Sigmoid colon (tissue), 6 donors: ENCODE measurements at regions not wholly inside any gene's neighbourhood (a gene's known extent, or its start where the extent isn't known, plus 50 kb on each side); places are given as distances from the start of the nearest gene placed in this dataset.

Experiments
- DNase-seq: peaks from one replicate; pipeline ENCODE4 v3.0.0-alpha.2; 2019
- H3K27ac ChIP-seq, 4 donors: fragments of 200-600 bp; sonication (generic); one replicate each; pipeline ENCODE4 v1.5.1; 2016 to 2019; ENCODE audit warnings: mild to moderate bottlenecking in 1 of 4
- H3K27me3 ChIP-seq, 3 donors: fragments of 200-600 bp; sonication (generic); one replicate each; pipeline ENCODE4 v1.5.1; 2019; ENCODE audit warnings: mild to moderate bottlenecking in 1 of 3
- H3K36me3 ChIP-seq, 4 donors: fragments of 200-600 bp; sonication (generic); one replicate each; pipeline ENCODE4 v1.5.1; 2016 to 2019
- H3K4me1 ChIP-seq, 4 donors: fragments of 200-600 bp; sonication (generic); one replicate each; pipeline ENCODE4 v1.5.1; 2017 to 2019
- H3K4me3 ChIP-seq, 4 donors: fragments of 200-600 bp; sonication (generic); one replicate each; pipeline ENCODE4 v1.5.1; 2017 to 2019; ENCODE audit warnings: mild to moderate bottlenecking in 2 of 4, moderate library complexity in 1 of 4
- H3K9me3 ChIP-seq, 4 donors: fragments of 200-600 bp in 3 of 4; sonication (generic) in 3 of 4; one replicate each; pipeline versions ENCODE4 v1.5.1 to v1.6.1; 2013 to 2019
- EP300 ChIP-seq, 4 donors: sonication (generic); formaldehyde crosslinking; IDR thresholded peaks; one replicate each; pipeline ENCODE4 v1.6.1; 2017; ENCODE audit warnings: antibody characterized with exemption in 4 of 4
- POLR2A ChIP-seq, 2 donors: fragments of 450-650 bp; IDR thresholded peaks; one replicate each; pipeline ENCODE4 v1.6.1; 2016; ENCODE audit warnings: antibody characterized with exemption in 2 of 2, mild to moderate bottlenecking in 2 of 2, moderate library complexity in 2 of 2
- POLR2AphosphoS5 ChIP-seq, 4 donors: sonication (generic); formaldehyde crosslinking; IDR thresholded peaks; one replicate each; pipeline ENCODE4 v1.6.1; 2017; ENCODE audit warnings: antibody characterized with exemption in 4 of 4
- WGBS, 2 donors: extraction: QIAGEN DNeasy Blood & Tissue Kit; methylation state at CpG; one replicate each; pipeline ENCODE4 v1.1.7; 2013; 5-methylcytosine and 5-hydroxymethylcytosine counted together
- intact Hi-C: fragments of 100-400 bp; cut with DNase I; formaldehyde crosslinking; loops from one replicate; pipeline ENCODE4 v1.15.1; 2023
- TF ChIP-seq, protein P1 (sequence below), 4 experiments: fragments of 450-650 bp in 3 of 4; fragments of 200-600 bp in 1 of 4; IDR thresholded peaks; one replicate each; pipeline ENCODE4 v1.5.1; 2016 to 2019; ENCODE audit warnings: antibody characterized with exemption in 4 of 4, mild to moderate bottlenecking in 3 of 4, moderate library complexity in 2 of 4
- donor health status: healthy with polysubstance abuse.
- donor health status: healthy.

DNA sequence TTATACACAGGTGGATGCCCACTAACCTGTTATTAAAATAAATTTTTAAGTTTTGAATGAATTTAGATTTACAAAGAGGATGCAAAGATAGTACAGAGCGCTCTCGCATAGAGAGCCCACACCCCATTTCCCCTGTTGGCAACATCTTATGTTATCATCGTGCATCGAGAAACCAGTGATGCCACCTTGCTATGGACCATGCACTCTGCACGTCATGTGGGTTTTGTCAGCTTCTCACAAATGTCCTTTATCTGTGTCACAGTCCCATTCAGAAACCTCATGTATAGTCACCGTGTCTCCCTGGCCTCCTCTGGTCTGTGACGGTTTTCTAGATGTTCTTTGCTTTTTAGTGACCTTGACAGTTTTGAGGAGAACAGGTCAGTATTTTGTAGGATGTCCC, 60.0 kb downstream of the ING1 start:
- no peaks in the 10 kb centered on the region for H3K4me1 ChIP-seq
- WGBS, 2 donors, result 86 to 91% methylated on average over 7 of the region's 7 CpGs
- no peaks in the 10 kb centered on the region for H3K27me3 ChIP-seq
- no peak overlapping the region for H3K4me3 ChIP-seq
- TF ChIP-seq POLR2AphosphoS5 (IDR thresholded peaks at IDR 0.05), result no peak
- no peak for TF ChIP-seq EP300 (IDR thresholded peaks at IDR 0.05)
- no peak for TF ChIP-seq POLR2A (IDR thresholded peaks at IDR 0.05)
- TF ChIP-seq, protein P1, sequence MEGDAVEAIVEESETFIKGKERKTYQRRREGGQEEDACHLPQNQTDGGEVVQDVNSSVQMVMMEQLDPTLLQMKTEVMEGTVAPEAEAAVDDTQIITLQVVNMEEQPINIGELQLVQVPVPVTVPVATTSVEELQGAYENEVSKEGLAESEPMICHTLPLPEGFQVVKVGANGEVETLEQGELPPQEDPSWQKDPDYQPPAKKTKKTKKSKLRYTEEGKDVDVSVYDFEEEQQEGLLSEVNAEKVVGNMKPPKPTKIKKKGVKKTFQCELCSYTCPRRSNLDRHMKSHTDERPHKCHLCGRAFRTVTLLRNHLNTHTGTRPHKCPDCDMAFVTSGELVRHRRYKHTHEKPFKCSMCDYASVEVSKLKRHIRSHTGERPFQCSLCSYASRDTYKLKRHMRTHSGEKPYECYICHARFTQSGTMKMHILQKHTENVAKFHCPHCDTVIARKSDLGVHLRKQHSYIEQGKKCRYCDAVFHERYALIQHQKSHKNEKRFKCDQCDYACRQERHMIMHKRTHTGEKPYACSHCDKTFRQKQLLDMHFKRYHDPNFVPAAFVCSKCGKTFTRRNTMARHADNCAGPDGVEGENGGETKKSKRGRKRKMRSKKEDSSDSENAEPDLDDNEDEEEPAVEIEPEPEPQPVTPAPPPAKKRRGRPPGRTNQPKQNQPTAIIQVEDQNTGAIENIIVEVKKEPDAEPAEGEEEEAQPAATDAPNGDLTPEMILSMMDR (IDR thresholded peaks at IDR 0.05), result no peak
- no peak overlapping the region for H3K27ac ChIP-seq
- no peaks in the 10 kb centered on the region for H3K9me3 ChIP-seq
- intact Hi-C loops, result no loop called here
- H3K36me3 ChIP-seq, result no peaks in the 10 kb centered on the region
- DNase-seq, result no peak

DNA sequence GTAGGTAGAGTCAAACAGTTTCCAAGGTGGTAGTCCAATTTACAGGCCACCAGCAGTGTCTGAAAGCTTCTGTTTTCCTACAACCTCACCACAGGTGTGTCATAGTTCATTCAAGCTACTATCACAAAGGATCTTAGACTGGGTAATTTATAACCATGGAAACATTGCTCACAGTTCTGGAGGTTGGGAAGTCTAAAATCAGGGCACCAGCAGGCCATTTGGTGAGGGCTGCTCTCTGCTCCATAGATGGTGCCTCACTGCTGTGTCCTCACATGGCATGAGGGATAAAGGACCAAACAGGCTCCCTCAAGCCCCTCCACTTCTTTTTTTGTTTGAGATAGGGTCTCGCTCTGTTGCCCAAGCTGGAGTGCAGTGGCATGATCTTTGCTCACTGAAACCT, 60.6 kb downstream of the ING1 start:
- no peak for DNase-seq
- intact Hi-C loops, result no loop called here
- 94 to 98% methylated on average over 1 of the region's 1 CpG for WGBS, 2 donors

DNA sequence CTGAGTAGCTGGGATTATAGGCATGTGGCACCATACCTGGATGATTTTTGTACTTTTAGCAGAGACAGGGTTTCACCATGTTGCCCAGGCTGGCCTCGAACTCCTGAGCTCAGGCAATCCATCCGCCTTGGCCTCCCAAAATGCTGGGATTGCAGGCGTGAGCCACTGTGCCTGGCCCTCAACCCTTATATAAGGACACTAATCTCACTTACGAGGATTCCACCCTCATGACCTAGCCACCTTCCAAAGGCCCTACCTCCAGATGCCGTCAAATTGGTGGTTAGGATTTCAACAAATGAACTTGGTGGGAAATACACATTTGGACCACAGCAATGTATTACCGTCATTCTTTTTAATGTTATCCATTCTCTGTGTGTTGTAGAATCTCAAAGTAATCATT, 61.0 kb downstream of the ING1 start:
- TF ChIP-seq POLR2AphosphoS5 (IDR thresholded peaks at IDR 0.05) (no peak), POLR2A (IDR thresholded peaks at IDR 0.05) (no peak)
- DNase-seq, result no peak
- no peaks in the 10 kb centered on the region for H3K4me1 ChIP-seq
- H3K27me3 ChIP-seq, result no peaks in the 10 kb centered on the region
- intact Hi-C loops, result no loop called here
- no peaks in the 10 kb centered on the region for H3K36me3 ChIP-seq
- H3K27ac ChIP-seq, result no peak overlapping the region
- H3K4me3 ChIP-seq, result no peak overlapping the region
- H3K9me3 ChIP-seq, result no peaks in the 10 kb centered on the region
- 93 to 94% methylated on average over 6 of the region's 6 CpGs for WGBS, 2 donors

More for the DNA sequence above, 60.6 kb downstream of the ING1 start:
- Histone ChIP-seq H3K36me3 (no peaks in the 10 kb centered on the region), H3K4me1 (no peaks in the 10 kb centered on the region), H3K27me3 (no peaks in the 10 kb centered on the region), H3K27ac (no peak overlapping the region), H3K4me3 (no peak overlapping the region), H3K9me3 (no peaks in the 10 kb centered on the region)
- TF ChIP-seq EP300 (IDR thresholded peaks at IDR 0.05) (no peak), POLR2A (IDR thresholded peaks at IDR 0.05) (no peak), POLR2AphosphoS5 (IDR thresholded peaks at IDR 0.05) (no peak)
- TF ChIP-seq, protein P1 (IDR thresholded peaks at IDR 0.05), result no peak

- Histone ChIP-seq H3K4me1 (no peaks in the 10 kb centered on the region), H3K36me3 (no peaks in the 10 kb centered on the region), H3K4me3 (no peak overlapping the region), H3K27me3 (no peaks in the 10 kb centered on the region), H3K27ac (no peak overlapping the region), H3K9me3 (no peaks in the 10 kb centered on the region)
- WGBS, 2 donors, result 72 to 91% methylated on average over 5 of the region's 5 CpGs
- TF ChIP-seq EP300 (IDR thresholded peaks at IDR 0.05) (no peak), POLR2A (IDR thresholded peaks at IDR 0.05) (no peak), POLR2AphosphoS5 (IDR thresholded peaks at IDR 0.05) (no peak)
- TF ChIP-seq, protein P1 (IDR thresholded peaks at IDR 0.05), result no peak
- intact Hi-C loops, result no loop called here
- DNase-seq, result no peak
Observed at GRCh38 chr13:110775576-110775975, 62.1 kb downstream of the ING1 start.

GRCh38 chr13:110777251-110777820, 63.8 kb downstream of the ING1 start:
- Histone ChIP-seq H3K4me1 (no peaks in the 10 kb centered on the region), H3K36me3 (no peaks in the 10 kb centered on the region), H3K4me3 (no peak overlapping the region), H3K9me3 (no peaks in the 10 kb centered on the region), H3K27ac (no peak overlapping the region), H3K27me3 (no peaks in the 10 kb centered on the region)
- TF ChIP-seq POLR2A (IDR thresholded peaks at IDR 0.05) (no peak), POLR2AphosphoS5 (IDR thresholded peaks at IDR 0.05) (no peak), EP300 (IDR thresholded peaks at IDR 0.05) (no peak)
- TF ChIP-seq, protein P1 (IDR thresholded peaks at IDR 0.05), result no peak
- WGBS, 2 donors, result 56 to 75% methylated on average over 3 of the region's 3 CpGs
- no peak for DNase-seq
- intact Hi-C loops, result no loop called here
